GM18499 (cell line): ENCODE measurements at regions not wholly inside any gene's neighbourhood (a gene's known extent, or its start where the extent isn't known, plus 50 kb on each side); places are given as distances from the start of the nearest gene placed in this dataset.
"Not testable (repeated sequence)": the region's sequence is repeated elsewhere in the genome, so short reads cannot be mapped to it uniquely, and the experiment has no call there.

ENCODE experiments used
- ATAC-seq: cut with Tn5 transposase; IDR thresholded peaks from one replicate; pipeline ENCODE4 v1.9.1; 2021; ENCODE audit warnings: moderate number of reproducible peaks; ENCODE audit not compliant: insufficient read depth, unreplicated experiment

DNA sequence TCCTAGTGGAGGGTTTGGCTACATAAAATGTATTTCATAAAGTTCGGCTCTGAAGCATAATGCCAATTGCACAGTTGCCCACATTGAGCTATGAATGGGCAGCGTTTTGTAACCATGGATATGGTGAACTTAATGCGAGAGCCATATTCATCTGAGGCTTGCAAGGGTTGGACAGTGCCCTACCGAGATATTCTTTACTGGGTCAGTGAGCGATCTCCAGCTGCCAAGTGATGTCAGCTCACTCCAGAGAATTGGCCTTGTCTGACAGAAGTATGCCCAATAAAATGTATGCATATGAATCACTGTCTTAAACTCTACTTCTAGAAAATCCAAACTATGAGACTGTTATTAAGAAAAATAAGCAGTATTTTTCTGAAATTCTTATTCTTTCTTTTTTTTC is 719.6 kb upstream of the CDH18 start:
- not testable (repeated sequence) for ATAC-seq

DNA sequence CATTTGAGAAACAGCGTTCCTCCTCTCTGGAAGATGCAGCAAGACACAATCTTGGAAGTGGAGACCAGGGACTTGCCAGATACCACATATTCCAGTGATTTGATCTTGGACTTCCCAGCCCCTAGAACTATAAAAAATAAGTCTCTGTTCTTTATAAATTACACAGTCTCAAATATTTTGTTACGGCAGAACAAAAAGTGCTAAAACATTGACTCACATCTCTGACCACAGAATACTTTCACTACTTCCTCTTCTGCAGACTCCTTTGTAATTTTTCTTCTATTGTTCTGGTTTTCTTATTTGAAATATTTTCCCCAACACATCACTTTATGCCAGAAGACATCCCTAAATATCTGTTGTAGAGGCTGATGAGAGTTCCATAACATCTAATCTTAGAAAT is 706.1 kb upstream of the CDH18 start:
- no peak for ATAC-seq

DNA sequence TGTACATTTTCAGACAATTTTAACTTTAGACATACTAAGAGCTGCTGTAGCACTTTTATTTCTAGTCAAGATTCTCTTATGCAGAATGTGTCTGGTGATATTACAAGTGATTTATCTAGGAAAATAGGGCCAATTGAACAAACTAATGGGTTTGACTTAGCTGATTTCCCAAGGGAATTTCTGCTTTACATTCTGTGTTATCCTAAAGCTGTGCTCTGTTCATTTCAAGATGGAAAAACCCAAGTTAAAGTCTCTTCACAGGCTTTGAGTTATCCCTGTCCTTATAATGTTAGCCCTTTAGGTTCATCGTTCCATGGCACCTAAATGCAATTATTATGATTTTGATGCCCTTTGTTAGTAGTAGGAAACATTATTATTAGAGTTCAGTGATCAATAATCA is 704.9 kb upstream of the CDH18 start:
- no peak for ATAC-seq

DNA sequence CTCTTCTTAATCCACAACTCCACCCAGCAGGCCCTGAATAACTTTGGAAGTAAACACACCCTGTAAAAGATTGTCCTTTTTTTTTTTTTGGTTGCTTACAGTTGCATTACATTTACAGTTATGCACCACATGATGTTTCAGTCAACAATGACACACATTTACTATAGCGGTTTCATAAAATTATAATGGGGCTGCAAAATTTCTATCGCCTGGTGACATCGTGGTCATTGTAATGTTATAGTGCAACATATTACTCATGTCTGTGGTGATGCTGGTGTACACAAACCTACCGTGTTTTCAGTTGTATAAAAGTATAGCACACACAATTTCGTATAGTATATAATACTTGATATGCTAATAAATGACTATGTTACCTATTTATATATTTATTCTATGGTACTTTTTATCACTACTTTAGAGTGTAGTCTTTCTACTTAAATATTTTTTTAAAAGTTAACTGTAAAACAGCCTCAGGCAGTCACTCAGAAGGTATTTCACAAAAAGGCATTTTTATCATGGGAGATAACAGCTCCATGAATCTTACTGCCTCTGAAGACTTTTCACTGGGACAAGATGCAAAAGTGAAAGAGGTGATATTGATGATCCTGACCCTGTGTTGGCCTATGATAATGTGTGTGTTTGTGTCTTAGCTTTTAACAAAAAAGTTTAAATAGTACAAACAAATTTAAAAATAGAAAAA is 695.4 kb upstream of the CDH18 start:
- no peak for ATAC-seq

DNA sequence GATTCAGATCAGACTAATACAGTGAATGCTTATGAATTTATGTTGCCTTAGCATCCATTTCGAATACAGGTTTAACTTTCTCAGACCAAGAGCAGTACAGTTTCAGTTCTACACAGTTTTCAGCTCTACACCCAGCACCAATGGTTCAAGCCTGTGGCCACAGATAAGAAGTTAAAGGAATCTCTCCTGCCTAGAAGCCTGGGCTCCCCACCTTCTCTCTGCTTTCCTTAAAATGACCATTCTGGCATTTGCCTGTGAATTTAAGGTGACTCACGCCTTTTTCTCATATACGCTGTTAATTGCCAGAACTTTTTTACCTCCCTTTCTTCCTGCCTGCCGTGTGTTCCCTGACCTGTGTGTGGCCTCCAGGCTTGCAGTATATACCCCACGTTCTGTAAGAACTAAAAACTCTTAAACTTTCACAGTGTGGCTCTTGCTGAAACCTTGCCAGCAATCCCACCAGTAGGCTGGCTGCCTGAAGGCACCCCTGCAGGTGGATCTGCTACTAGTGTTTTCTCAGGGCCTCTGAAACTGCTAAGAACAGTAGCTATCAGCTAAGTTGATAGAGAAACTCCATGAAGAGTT is 692.8 kb upstream of the CDH18 start:
- no peak for ATAC-seq

DNA sequence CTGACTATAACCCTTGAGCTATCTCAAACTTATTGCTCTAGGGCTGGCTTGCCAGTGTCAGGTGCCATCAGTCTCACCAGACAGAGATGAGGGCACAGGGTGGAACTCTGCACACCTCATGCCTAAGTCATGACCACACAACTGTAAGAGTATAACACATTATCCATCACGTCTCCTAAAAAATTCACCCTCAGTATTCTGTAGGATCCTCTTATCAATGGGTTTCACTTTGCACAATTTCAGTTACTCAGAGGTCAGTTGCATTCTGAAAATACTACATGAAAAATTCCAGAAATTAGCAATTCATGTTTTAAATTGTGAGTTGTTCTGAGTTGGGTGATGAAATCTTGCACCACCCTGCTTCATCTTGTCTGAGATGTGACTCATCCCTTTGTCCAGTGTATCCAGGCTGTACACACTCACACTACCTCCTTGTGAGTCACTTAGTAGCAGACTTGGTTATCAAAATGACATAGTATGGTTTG is 690.9 kb upstream of the CDH18 start:
- ATAC-seq, result no peak

DNA sequence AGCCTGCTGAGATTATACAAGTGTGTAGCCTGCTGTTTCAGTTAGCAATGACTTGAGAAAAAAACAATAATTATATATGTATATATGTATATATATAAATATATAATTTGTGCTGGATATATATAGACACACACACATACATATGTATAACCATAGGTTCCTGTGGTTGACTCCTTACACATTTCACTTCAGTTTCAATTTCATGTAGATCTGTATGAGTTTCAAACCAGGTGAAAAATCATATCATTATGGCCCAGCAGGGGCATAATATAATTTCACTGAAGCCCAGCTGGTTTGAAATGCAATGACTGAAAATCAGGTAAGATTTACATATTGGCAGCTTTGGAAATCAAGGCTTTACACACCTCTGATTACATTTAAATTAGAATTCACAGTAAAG is 690.4 kb upstream of the CDH18 start:
- ATAC-seq, result no peak

DNA sequence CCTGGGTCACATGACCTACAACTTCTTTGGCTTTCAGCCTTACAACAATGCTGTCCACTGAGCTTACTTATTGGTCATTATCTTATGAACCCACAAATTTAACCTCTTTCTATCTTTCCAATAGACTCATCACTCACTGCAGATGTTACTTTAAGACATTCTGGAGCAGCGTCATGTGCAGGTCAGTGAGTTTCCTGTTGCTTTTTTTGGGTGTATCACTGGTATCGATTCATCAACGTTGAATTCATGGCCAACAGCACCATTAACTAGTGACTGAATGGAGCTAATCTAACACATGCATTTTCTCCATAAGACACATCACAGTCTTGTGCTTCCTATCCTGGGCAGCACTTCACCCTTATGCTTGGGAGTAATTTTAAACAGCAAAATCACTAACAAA is 672.6 kb upstream of the CDH18 start:
- no peak for ATAC-seq

DNA sequence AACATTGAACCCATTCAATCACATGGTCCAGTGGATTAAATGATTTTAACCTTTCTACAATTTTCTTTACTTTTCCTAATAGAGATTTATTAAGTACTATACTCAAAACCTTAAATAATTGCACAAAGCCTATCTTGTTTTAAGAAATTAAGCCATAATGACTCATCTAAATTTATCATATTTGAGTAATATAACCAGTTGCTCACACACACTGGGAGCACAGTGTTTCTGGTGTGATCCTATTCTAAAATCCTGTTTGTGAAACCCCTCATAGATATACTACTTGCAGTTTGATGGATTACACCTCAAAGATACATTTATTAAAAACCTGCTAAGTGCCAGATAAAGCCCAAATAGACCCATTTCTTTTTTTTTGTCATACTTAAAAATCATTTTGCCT is 668.3 kb upstream of the CDH18 start:
- no peak for ATAC-seq

DNA sequence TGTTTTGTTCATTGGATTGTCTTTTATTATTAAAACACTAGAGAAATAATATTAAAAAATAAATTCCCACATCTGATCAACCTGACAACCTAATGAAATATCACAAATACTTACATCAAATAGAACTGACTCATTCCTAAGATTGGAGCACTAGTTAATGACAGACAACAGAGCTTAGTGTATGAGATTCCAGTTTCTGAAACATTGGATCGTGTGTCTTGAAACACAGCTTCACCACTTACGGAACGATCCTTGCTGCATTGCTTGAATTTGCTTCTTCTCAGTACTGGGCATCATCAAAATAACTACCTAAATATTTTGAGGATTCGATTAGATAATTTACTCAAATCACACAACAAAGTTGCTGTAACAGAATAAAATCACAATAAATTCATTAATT is 667.2 kb upstream of the CDH18 start:
- no peak for ATAC-seq

DNA sequence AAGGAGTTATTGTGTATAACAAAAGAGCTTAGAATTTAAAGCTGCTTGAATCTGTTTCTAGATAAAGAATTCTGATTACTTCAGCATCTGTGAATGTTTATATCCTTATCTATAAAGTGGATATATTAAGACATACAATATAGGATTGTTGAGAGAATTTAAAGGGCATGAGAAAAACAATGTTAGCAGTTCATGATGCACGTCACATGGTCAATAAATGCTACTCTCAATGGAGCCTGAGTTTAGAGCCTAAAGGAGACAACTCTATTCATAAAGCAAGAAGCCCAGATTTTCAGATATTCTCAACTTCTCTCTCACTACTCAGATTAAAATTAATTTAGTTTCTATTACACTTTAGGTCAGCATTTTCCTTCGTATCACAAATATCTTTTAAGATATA is 666.7 kb upstream of the CDH18 start:
- ATAC-seq, result no peak

DNA sequence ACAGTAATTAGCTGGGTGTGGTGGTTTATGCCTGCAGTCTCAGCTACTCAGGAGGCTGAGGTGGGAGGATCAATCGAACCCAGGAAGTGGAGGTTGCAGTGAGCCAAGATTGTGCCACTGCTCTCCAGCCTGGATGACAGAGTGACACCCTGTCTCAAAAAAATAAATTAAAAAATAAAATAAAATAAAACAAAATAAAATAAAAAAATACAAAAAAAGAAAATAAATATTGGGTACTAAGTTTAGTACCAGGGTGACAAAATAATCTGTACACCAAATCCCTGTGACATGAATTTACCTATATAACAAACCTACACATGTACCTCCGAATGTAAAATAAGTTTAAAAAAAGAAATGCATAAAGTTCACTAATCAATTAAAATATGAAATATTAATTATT is 666.0 kb upstream of the CDH18 start:
- no peak for ATAC-seq

DNA sequence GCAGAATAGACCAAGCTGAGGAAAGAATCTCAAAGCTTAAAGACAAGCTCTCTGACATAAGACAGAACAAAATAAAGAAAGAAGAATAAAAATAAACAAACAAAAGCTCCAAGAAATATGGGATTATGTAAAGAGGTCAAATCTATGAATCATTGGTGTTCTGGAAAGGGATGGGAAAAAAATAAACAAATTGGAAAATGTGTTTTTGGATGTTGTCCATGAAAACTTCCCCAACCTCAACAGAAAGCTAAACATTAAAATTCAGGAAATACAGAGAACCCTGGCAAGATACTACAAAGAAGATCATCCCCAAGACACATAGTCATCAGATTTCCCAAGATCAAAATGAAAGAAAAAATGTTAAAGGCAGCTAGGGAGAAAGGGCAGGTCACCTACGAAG is 662.0 kb upstream of the CDH18 start:
- ATAC-seq, result no peak

DNA sequence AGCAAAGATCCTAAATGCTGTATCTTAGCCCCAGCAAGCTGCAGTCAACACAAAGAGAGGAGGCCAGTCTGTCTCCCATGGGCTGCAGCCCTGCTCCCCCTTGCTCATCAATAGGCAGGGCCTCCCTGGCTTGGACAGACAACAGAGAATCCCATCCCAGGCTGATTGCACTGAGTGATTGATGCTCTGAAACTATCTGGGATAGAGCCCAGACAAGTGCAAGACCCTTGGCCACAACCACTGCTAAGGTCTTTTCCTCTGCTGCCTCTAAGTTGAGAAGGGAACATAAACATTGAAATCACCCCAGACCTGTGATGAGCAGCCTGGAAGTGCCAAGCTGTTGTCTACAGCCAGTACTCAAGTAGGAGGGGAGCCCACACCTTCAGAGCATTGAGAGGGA is 661.0 kb upstream of the CDH18 start:
- no peak for ATAC-seq

DNA sequence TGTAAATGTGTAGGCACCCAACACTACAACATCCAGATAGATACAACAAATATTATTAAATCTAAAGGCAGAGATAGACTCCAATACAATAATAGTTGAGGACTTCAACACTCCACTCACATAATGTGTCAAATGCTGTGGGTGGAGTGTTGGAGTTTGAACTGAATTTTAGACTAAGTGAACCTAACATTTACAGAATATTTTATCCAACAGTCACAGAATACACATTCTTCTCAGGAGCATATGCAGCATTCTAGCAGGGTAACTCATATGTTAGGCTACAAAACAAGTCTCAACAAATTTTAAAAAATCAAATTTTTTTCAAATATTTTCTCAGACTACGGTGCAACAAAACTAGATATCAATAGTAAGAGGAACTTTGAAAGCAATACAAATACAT is 648.7 kb upstream of the CDH18 start:
- ATAC-seq, result no peak

DNA sequence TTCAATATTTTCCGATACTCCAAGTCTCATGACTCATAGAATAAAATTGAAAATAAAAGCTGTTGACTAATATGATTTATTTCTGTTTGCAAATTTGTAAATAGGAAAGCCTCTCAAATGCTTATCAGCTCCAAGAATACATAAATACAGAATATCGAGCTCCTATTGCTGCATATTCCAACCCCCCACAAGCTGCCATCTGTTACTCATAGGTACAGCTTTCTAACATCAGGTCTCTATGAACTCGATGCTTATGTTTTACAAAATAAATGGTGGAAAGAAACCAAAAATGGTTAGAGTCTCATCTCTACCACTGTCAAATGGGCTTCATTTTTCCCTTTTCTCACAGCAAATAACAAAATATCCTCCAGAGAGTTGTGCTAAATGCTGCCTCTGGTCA is 631.6 kb upstream of the CDH18 start:
- no peak for ATAC-seq

DNA sequence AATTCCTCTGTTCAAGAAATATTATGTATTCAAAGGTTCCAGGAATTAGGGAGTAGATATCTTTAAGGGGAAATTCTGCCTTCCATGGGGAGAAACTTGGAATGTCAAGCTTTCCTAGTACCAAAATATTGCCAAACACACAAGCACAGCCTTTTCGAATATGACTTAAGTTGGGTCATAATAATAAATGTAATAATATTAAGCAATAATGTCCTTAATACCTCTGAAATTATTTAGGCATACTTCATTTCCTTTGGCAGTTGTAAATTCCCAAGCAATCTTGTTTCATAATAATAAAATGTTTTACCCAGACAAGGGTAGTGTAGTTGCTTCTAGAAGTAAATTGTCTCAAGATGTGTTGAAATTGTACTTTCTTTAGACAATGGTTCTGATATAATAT is 630.3 kb upstream of the CDH18 start:
- ATAC-seq, result no peak

DNA sequence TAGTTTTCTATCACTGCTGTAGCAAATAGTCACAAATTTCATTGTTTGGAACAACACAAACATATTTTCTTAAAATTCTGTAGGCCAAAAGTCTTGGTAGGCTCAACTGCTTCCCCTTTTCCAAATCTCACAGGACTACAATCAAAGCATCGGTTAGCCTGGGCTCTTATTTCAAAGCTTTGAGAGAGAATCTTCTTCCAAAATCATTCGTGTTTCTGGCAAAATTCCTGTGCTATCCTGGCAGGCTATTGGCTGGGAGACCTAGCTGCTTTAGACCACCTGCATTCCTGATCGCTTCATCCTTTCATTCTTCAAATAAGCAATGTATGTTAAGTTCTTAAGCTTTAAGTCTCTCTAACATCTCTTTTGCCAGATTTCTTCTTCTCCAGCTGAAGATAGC is 629.8 kb upstream of the CDH18 start:
- no peak for ATAC-seq

DNA sequence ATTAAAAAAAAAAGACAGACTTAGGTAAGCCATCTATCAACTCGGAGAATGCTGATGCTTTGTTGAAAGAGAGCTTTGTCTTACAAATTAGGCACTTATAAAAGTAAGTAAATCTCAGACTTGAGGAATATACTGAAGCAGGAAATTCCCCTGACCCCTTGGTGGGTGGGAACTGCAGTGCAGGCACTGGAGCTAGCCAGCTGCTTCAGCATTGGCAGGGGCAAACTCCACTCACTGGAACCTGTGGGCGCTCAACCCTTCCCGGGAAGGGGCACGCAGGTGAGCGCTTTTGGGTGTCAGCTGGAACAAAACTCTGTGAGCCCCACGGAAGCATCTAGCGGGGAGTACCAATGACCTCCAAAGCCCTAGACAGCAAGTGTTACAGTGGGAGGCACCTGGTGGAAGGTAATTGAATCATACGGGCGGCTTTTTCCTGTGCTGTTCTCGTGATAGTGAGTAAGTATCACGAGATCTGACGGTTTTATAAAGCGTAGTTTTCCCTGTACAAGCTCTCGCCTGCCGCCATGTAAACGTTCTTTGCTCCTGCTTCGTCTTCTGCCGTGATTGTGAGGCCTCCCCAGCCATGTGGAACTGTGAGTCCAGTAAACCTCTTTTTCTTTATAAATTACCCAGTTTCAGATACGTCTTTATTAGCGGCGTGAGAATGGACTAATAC is 628.0 kb upstream of the CDH18 start:
- no peak for ATAC-seq

DNA sequence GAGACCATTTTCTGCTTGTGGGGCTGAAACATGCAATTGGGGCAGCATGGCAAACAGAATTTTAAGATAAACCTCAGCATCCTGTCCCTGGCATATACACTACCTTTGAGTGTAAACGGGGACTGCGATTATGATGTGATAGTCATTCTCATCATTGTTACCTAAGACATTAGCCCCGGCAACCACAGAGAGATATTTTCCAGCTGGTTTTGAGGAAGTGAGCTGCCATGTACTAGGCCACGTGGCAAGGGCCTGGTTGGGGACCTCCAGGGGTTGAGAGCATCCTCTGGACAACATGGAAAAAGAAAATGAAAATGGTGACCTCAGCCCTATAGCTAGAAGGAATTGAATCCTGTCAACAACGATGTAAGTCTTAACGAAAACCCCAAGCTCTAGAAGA is 623.6 kb upstream of the CDH18 start:
- ATAC-seq, result no peak

DNA sequence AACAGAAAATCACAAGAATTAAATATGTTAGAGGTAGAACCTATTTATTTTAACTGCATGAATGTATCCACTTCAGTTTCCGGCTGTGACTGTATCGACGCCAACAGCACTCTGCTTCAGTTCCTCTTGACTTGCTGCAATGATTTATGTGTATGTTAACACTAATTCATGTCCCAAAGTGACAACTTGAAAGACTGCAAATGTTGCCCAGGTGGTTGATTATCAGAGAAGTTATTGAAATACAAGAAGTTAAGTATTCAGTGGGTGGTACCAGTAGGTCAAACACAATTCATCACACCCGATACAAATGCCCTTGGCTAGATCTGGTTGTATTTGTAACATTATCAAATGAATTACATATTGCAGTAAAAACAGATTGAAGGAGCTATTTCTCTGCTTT is 622.7 kb upstream of the CDH18 start:
- no peak for ATAC-seq

DNA sequence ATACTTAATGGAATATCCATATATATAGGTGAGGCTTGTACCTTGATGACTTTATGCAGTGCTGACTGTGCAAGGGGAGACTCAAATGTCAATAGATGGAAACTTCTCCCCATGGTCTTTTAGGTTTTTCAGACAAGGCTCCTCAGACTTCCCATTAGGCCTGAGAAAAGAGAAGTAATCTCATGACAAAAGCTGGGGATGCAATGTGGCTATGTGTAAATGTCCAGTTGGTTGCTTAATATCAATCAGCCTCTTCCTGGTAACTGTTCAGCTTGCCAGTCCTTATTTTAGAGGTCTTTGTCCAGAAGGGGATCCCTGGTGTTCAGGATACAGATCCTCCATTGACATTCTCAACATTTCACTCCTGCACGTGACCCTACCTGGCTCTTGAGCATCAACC is 621.1 kb upstream of the CDH18 start:
- ATAC-seq, result no peak
